AG10803 (cell line): ENCODE measurements at regions not wholly inside any gene's neighbourhood (a gene's known extent, or its start where the extent isn't known, plus 50 kb on each side); places are given as distances from the start of the nearest gene placed in this dataset.

Experiments
- DNase-seq: peaks from one replicate; pipeline ENCODE4 v3.0.0; 2010; ENCODE audit warnings: low read depth
- H3K4me3 ChIP-seq: 2 replicates; pipeline ENCODE4 v1.5.1; 2011; ENCODE audit warnings: mild to moderate bottlenecking, low read length, control low read depth
- CTCF ChIP-seq: conservative IDR thresholded peaks from 2 replicates; pipeline ENCODE4 v1.5.1; 2011; ENCODE audit warnings: mild to moderate bottlenecking, low read length, control low read depth, inconsistent platforms

GRCh38 chr10:105509517-105509916 is 868.4 kb downstream of the SORCS3 start:
- no peak for TF ChIP-seq CTCF
- H3K4me3 ChIP-seq = no peak overlapping the region
- no peak for DNase-seq

- no peak overlapping the region for H3K4me3 ChIP-seq
- TF ChIP-seq CTCF = no peak
- DNase-seq = no peak
These were observed 865.2 kb downstream of the SORCS3 start for GRCh38 chr10:105506262-105506661.

DNA sequence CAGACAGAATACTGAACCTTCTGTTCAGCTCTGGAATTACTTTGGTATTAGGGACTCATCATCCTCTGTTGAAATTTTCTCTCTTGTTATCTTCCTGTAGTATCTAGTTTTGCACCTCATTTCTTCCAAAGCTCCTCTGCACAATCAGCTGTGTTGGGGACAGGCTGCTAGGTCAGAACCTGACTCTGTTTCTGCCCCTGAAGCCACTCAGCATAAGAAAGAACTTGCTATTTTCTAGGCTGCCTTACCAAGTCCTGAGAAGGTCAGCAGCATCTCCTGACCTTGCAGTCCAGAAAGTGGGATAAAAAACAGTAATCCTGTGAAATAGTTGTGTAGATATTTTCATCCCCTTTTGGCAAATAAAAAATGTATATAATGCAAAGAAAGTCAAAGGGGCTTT is 862.6 kb downstream of the SORCS3 start:
- no peak for TF ChIP-seq CTCF
- no peak for DNase-seq

GRCh38 chr10:105502058-105502457 is 861.0 kb downstream of the SORCS3 start:
- no peak for DNase-seq
- TF ChIP-seq CTCF = no peak
- H3K4me3 ChIP-seq = no peak overlapping the region

More for the DNA sequence above, 862.6 kb downstream of the SORCS3 start:
- no peak overlapping the region for H3K4me3 ChIP-seq

GRCh38 chr10:105494944-105495343 is 853.9 kb downstream of the SORCS3 start:
- no peak for DNase-seq
- H3K4me3 ChIP-seq = no peak overlapping the region
- no peak for TF ChIP-seq CTCF

DNA sequence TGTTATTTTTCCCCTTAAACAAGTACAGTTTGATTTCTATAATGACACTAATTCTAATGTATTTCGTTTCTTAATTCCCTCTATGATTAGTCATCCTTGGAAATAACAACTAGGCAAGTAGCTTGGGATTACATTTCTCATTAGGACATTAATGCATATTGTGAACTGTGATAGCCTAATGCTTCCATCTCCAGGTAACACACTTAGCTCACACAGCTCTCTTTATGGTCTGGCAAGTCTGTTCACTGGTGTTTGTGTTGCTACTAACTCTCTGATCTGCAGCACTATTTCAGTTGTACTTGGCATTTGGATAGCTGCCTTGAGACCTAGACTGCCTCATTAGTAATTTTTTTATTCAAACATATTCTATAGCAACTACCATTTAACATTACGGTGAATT is 853.2 kb downstream of the SORCS3 start:
- no peak for DNase-seq
- no peak overlapping the region for H3K4me3 ChIP-seq
- TF ChIP-seq CTCF = no peak

DNA sequence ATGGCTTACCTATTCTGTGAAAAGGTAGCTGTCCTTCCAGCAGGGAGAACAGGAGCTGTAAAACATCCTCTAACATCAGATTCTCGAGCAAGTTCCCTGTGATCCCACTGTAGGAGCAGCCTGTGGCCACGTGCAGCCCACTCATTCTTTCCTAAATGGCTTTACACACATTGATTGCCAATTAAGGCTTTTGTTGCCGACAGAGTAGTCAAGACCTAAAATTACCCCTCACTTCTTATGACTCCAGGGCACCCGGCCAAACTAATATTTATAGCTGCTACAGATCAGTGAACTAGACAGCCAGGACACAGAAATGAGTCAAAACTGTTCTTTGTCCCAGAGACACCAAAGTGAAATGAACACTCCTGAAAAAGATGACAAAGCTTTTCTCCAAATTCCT is 832.1 kb downstream of the SORCS3 start:
- H3K4me3 ChIP-seq = no peak overlapping the region
- TF ChIP-seq CTCF = no peak
- DNase-seq = no peak
